ENCODE measurements at regions not wholly inside any gene's neighbourhood (a gene's known extent, or its start where the extent isn't known, plus 50 kb on each side); places are given as distances from the start of the nearest gene placed in this dataset.

GRCh38 chr2:89849731-89850130 is 1158.3 kb downstream of the RPIA start:
- no peak for TF ChIP-seq CTCF (conservative IDR thresholded peaks at IDR 0.05)
- TF ChIP-seq EZH2 (IDR thresholded peaks at IDR 0.05; ENCODE audit: low read depth): no peak
